HG02884 (cell line): ENCODE measurements at regions not wholly inside any gene's neighbourhood (a gene's known extent, or its start where the extent isn't known, plus 50 kb on each side); places are given as distances from the start of the nearest gene placed in this dataset.
"Not testable (repeated sequence)": the region's sequence is repeated elsewhere in the genome, so short reads cannot be mapped to it uniquely, and the experiment has no call there.

Experiments
- ATAC-seq: cut with Tn5 transposase; IDR thresholded peaks from one replicate; pipeline ENCODE4 v1.9.1; 2021; ENCODE audit warnings: mild to moderate bottlenecking, moderate library complexity; ENCODE audit not compliant: unreplicated experiment

- ATAC-seq, result no peak
These were observed 201.6 kb downstream of the ICOS start for GRCh38 chr2:204138206-204138605.

- ATAC-seq, result no peak
These were observed 203.7 kb downstream of the ICOS start for GRCh38 chr2:204140246-204140645.

GRCh38 chr2:204143216-204144014 lies 206.9 kb downstream of the ICOS start:
- ATAC-seq, result no peak

- ATAC-seq, result no peak
These were observed 207.9 kb downstream of the ICOS start for GRCh38 chr2:204144492-204144891.

- ATAC-seq, result peak; percentile 100
These were observed 208.7 kb downstream of the ICOS start for GRCh38 chr2:204145263-204145751.

GRCh38 chr2:204145791-204146190 lies 209.2 kb downstream of the ICOS start:
- no peak for ATAC-seq

GRCh38 chr2:204147040-204147439 lies 210.5 kb downstream of the ICOS start:
- not testable (repeated sequence) for ATAC-seq

- ATAC-seq, result no peak
These were observed 214.2 kb downstream of the ICOS start for GRCh38 chr2:204150721-204151120.

GRCh38 chr2:204152616-204153015 lies 216.1 kb downstream of the ICOS start:
- ATAC-seq, result no peak

- no peak for ATAC-seq
These were observed 218.3 kb downstream of the ICOS start for GRCh38 chr2:204154863-204155262.

- ATAC-seq, result no peak
These were observed 219.9 kb downstream of the ICOS start for GRCh38 chr2:204156456-204156855.

- ATAC-seq, result no peak
These were observed 221.1 kb downstream of the ICOS start for GRCh38 chr2:204157684-204158083.

GRCh38 chr2:204159526-204159925 lies 223.0 kb downstream of the ICOS start:
- no peak for ATAC-seq

GRCh38 chr2:204160989-204161388 lies 224.4 kb downstream of the ICOS start:
- no peak for ATAC-seq

- no peak for ATAC-seq
These were observed 225.3 kb downstream of the ICOS start for GRCh38 chr2:204161886-204162285.

GRCh38 chr2:204166961-204167360 lies 230.4 kb downstream of the ICOS start:
- no peak for ATAC-seq

- not testable (repeated sequence) for ATAC-seq
These were observed 231.1 kb downstream of the ICOS start for GRCh38 chr2:204167670-204168069.

- no peak for ATAC-seq
These were observed 233.8 kb downstream of the ICOS start for GRCh38 chr2:204170411-204170810.

GRCh38 chr2:204171432-204172144 lies 235.0 kb downstream of the ICOS start:
- ATAC-seq, result no peak

GRCh38 chr2:204172145-204172600 lies 235.6 kb downstream of the ICOS start:
- no peak for ATAC-seq

- no peak for ATAC-seq
These were observed 237.5 kb downstream of the ICOS start for GRCh38 chr2:204174034-204174433.
